ENCODE measurements at regions not wholly inside any gene's neighbourhood (a gene's known extent, or its start where the extent isn't known, plus 50 kb on each side); places are given as distances from the start of the nearest gene placed in this dataset.

DNA sequence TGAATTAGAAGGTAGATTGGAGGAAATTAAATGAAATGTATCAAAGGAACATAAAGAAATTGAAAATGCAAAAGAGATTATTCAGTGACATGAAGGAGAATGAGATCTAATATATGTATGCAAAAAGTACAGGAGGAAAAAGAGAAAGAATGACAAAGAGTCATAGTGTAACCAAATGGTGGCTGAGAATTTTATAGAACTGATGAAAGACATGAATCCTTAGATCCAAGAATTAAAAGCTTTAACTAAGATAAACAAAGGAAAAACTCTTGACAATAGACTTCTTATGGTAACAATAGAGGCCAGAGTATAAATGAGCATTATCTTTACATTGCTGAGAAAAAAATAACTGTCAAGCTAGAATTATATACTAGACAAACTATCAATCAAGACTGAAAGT is 505.4 kb upstream of the CD180 start (continued):
- TF ChIP-seq, protein P1, sequence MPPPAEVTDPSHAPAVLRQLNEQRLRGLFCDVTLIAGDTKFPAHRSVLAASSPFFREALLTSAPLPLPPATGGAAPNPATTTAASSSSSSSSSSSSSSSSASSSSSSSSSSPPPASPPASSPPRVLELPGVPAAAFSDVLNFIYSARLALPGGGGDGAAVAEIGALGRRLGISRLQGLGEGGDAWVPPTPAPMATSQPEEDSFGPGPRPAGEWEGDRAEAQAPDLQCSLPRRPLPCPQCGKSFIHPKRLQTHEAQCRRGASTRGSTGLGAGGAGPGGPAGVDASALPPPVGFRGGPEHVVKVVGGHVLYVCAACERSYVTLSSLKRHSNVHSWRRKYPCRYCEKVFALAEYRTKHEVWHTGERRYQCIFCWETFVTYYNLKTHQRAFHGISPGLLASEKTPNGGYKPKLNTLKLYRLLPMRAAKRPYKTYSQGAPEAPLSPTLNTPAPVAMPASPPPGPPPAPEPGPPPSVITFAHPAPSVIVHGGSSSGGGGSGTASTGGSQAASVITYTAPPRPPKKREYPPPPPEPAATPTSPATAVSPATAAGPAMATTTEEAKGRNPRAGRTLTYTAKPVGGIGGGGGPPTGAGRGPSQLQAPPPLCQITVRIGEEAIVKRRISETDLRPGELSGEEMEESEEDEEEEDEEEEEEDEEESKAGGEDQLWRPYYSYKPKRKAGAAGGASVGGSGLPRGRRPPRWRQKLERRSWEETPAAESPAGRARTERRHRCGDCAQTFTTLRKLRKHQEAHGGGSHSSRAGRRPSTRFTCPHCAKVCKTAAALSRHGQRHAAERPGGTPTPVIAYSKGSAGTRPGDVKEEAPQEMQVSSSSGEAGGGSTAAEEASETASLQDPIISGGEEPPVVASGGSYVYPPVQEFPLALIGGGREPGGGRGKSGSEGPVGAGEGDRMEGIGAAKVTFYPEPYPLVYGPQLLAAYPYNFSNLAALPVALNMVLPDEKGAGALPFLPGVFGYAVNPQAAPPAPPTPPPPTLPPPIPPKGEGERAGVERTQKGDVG (CRISPR knock-in tag; IDR thresholded peaks at IDR 0.05): no peak
- TF ChIP-seq DPF2 (IDR thresholded peaks at IDR 0.05): no peak

- in situ Hi-C loops (cut with MboI) (no loop called here), intact Hi-C loops (cut with micrococcal nuclease; ENCODE audit: unreplicated experiment) (no loop called here)
- ChIA-PET POLR2A (no interaction called here), CTCF (no interaction called here), SMC1A (ENCODE audit: uncharacterized antibody, unreplicated experiment) (interaction anchor here (1.2 kb wide), 1 partner anchor 11 kb away, joined by 4 read pairs; no protein-coding TSS in a partner anchor), RAD21 (ENCODE audit: unreplicated experiment) (no interaction called here)
- Histone ChIP-seq H3K27ac (ENCODE audit: control insufficient read depth, insufficient read depth) (no peak overlapping the region), H3K27me3 (replicated peaks in 1 of 2; ENCODE audit: control insufficient read depth in 2 of 2, insufficient read depth in 2 of 2, low read length in 1 of 2) (no peaks in the 10 kb centered on the region), H3K4me1 (ENCODE audit: control insufficient read depth, insufficient read depth, low read length) (no peaks in the 10 kb centered on the region), H2AFZ (ENCODE audit: control insufficient read depth, low read depth, low read length) (no peak overlapping the region), H3K79me2 (ENCODE audit: control insufficient read depth, insufficient read depth, low read length) (no peaks in the 10 kb centered on the region), H3K4me3 (no peak overlapping the region), H3K36me3 (ENCODE audit: control insufficient read depth in 2 of 2, insufficient read depth in 2 of 2, low read length in 1 of 2) (no peaks in the 10 kb centered on the region), H4K20me1 (ENCODE audit: control insufficient read depth, insufficient read depth) (no peaks in the 10 kb centered on the region), H3K9me3 (replicated peaks; ENCODE audit: control insufficient read depth, insufficient read depth, low read length) (no peaks in the 10 kb centered on the region; the same call in 1 of the 3 replicates), H3K9ac (ENCODE audit: control insufficient read depth, insufficient read depth, low read length) (no peak overlapping the region), H3K4me2 (ENCODE audit: control insufficient read depth, insufficient read depth) (no peak overlapping the region)
- TF ChIP-seq, protein P1 (CRISPR knock-in tag; IDR thresholded peaks at IDR 0.05): no peak
- no peak for TF ChIP-seq RBBP5 (conservative IDR thresholded peaks at IDR 0.05)
- no peak for TF ChIP-seq DPF2 (IDR thresholded peaks at IDR 0.05)
- no peak for TF ChIP-seq CREB1 (IDR thresholded peaks at IDR 0.05; ENCODE audit: low read depth)
- no peak for TF ChIP-seq NFXL1 (IDR thresholded peaks at IDR 0.05; ENCODE audit: borderline replicate concordance)
- TF ChIP-seq ZNF274 (IDR thresholded peaks at IDR 0.05; ENCODE audit: insufficient read depth, insufficient read length): no peak
- DNase-seq (ENCODE audit: low read depth, low spot score) (no peak), FAIRE-seq (no peak), ATAC-seq (no peak)
- no TSS peak for BruUV-seq (replicated peaks)
Observed at GRCh38 chr5:67699560-67699959, 503.0 kb upstream of the CD180 start.
